HUES6 (cell line): ENCODE measurements at regions not wholly inside any gene's neighbourhood (a gene's known extent, or its start where the extent isn't known, plus 50 kb on each side); places are given as distances from the start of the nearest gene placed in this dataset.
A peak's percentile ranks its signal among the peaks of the same experiment; 100 is the strongest.
"Not testable (repeated sequence)": the region's sequence is repeated elsewhere in the genome, so short reads cannot be mapped to it uniquely, and the experiment has no call there.

Experiments used
- H3K27ac ChIP-seq: 2 replicates; pipeline ENCODE4 v1.7.0; 2013; ENCODE audit warnings: low read depth, mild to moderate bottlenecking, low read length, inconsistent platforms
- H3K27me3 ChIP-seq: 2 replicates; pipeline ENCODE4 v1.6.1; 2013; ENCODE audit warnings: low read length; ENCODE audit not compliant: control insufficient read depth, insufficient read depth
- H3K36me3 ChIP-seq: 2 replicates; pipeline ENCODE4 v1.6.1; 2013; ENCODE audit warnings: low read length; ENCODE audit not compliant: control insufficient read depth, insufficient read depth
- H3K4me1 ChIP-seq: 2 replicates; pipeline ENCODE4 v1.6.1; 2013; ENCODE audit warnings: low read length; ENCODE audit not compliant: control insufficient read depth, insufficient read depth
- H3K4me3 ChIP-seq: 2 replicates; pipeline ENCODE4 v1.5.1; 2013; ENCODE audit warnings: low read depth, low read length
- H3K9ac ChIP-seq: one replicate; pipeline ENCODE4 v1.6.1; 2013; ENCODE audit warnings: mild to moderate bottlenecking, low read length
- H3K9me3 ChIP-seq: 2 replicates; pipeline ENCODE4 v1.6.1; 2013; ENCODE audit warnings: low read depth, low read length; ENCODE audit not compliant: control insufficient read depth, insufficient read depth

GRCh38 chr10:8407501-8408021 lies 353.1 kb downstream of the GATA3 start:
- H3K27me3 ChIP-seq: no peaks in the 10 kb centered on the region
- H3K36me3 ChIP-seq: no peaks in the 10 kb centered on the region
- no peaks in the 10 kb centered on the region for H3K9me3 ChIP-seq
- peaks cover 13% of the 10 kb centered on the region for H3K4me1 ChIP-seq
- no peak overlapping the region for H3K9ac ChIP-seq
- peak overlapping the region; percentile 30; the same call in 1 of the 2 replicates for H3K27ac ChIP-seq
- no peak overlapping the region for H3K4me3 ChIP-seq

GRCh38 chr10:8410506-8410905 lies 356.0 kb downstream of the GATA3 start:
- no peaks in the 10 kb centered on the region for H3K27me3 ChIP-seq
- no peak overlapping the region for H3K27ac ChIP-seq
- H3K9me3 ChIP-seq: no peaks in the 10 kb centered on the region
- peaks cover 5% of the 10 kb centered on the region for H3K4me1 ChIP-seq
- H3K4me3 ChIP-seq: no peak overlapping the region
- H3K9ac ChIP-seq: no peak overlapping the region
- no peaks in the 10 kb centered on the region for H3K36me3 ChIP-seq

GRCh38 chr10:8412541-8412940 lies 358.1 kb downstream of the GATA3 start:
- Histone ChIP-seq H3K27ac (no peak overlapping the region), H3K4me3 (no peak overlapping the region), H3K4me1 (peaks cover 5% of the 10 kb centered on the region)

GRCh38 chr10:8415029-8415428 lies 360.5 kb downstream of the GATA3 start:
- not testable (repeated sequence) for H3K9me3 ChIP-seq, H3K4me1 ChIP-seq, H3K36me3 ChIP-seq, H3K4me3 ChIP-seq, H3K27me3 ChIP-seq, H3K27ac ChIP-seq, H3K9ac ChIP-seq

More at GRCh38 chr10:8412541-8412940, 358.1 kb downstream of the GATA3 start:
- H3K9me3 ChIP-seq: no peaks in the 10 kb centered on the region
- no peaks in the 10 kb centered on the region for H3K27me3 ChIP-seq
- H3K9ac ChIP-seq: no peak overlapping the region
- H3K36me3 ChIP-seq: no peaks in the 10 kb centered on the region

- H3K27ac ChIP-seq: no peak overlapping the region
- no peaks in the 10 kb centered on the region for H3K9me3 ChIP-seq
- H3K4me3 ChIP-seq: no peak overlapping the region
- H3K36me3 ChIP-seq: no peaks in the 10 kb centered on the region
- H3K9ac ChIP-seq: no peak overlapping the region
- no peaks in the 10 kb centered on the region for H3K27me3 ChIP-seq
- no peaks in the 10 kb centered on the region for H3K4me1 ChIP-seq
Measured at GRCh38 chr10:8416192-8416701, 361.8 kb downstream of the GATA3 start.

GRCh38 chr10:8416760-8417159 lies 362.3 kb downstream of the GATA3 start:
- no peak overlapping the region for H3K9ac ChIP-seq
- no peak overlapping the region for H3K27ac ChIP-seq
- H3K36me3 ChIP-seq: no peaks in the 10 kb centered on the region
- H3K4me3 ChIP-seq: no peak overlapping the region
- no peaks in the 10 kb centered on the region for H3K9me3 ChIP-seq
- H3K4me1 ChIP-seq: no peaks in the 10 kb centered on the region
- H3K27me3 ChIP-seq: no peaks in the 10 kb centered on the region

GRCh38 chr10:8417631-8418030 lies 363.1 kb downstream of the GATA3 start:
- Histone ChIP-seq H3K27me3 (no peaks in the 10 kb centered on the region), H3K4me3 (no peak overlapping the region), H3K9ac (no peak overlapping the region), H3K9me3 (no peaks in the 10 kb centered on the region), H3K36me3 (no peaks in the 10 kb centered on the region), H3K4me1 (no peaks in the 10 kb centered on the region), H3K27ac (no peak overlapping the region)

GRCh38 chr10:8418631-8419030 lies 364.1 kb downstream of the GATA3 start:
- no peak overlapping the region for H3K27ac ChIP-seq
- no peaks in the 10 kb centered on the region for H3K4me1 ChIP-seq
- no peaks in the 10 kb centered on the region for H3K9me3 ChIP-seq
- H3K27me3 ChIP-seq: no peaks in the 10 kb centered on the region
- H3K9ac ChIP-seq: no peak overlapping the region
- H3K36me3 ChIP-seq: no peaks in the 10 kb centered on the region
- no peak overlapping the region for H3K4me3 ChIP-seq

- no peak overlapping the region for H3K27ac ChIP-seq
Measured at GRCh38 chr10:8420182-8420581, 365.7 kb downstream of the GATA3 start.

GRCh38 chr10:8424555-8425211 lies 370.2 kb downstream of the GATA3 start:
- no peak overlapping the region for H3K27ac ChIP-seq
- H3K4me1 ChIP-seq: peaks cover 9% of the 10 kb centered on the region; the same call in 1 of the 2 replicates

More at GRCh38 chr10:8420182-8420581, 365.7 kb downstream of the GATA3 start:
- Histone ChIP-seq H3K4me1 (no peaks in the 10 kb centered on the region), H3K9ac (no peak overlapping the region), H3K36me3 (no peaks in the 10 kb centered on the region), H3K9me3 (no peaks in the 10 kb centered on the region), H3K27me3 (no peaks in the 10 kb centered on the region), H3K4me3 (no peak overlapping the region)

GRCh38 chr10:8428654-8429053 lies 374.2 kb downstream of the GATA3 start:
- Histone ChIP-seq H3K27me3 (no peaks in the 10 kb centered on the region), H3K27ac (no peak overlapping the region), H3K9ac (no peak overlapping the region), H3K36me3 (no peaks in the 10 kb centered on the region), H3K9me3 (no peaks in the 10 kb centered on the region), H3K4me3 (no peak overlapping the region), H3K4me1 (peaks cover 9% of the 10 kb centered on the region; the same call in 1 of the 2 replicates)

More at GRCh38 chr10:8424555-8425211, 370.2 kb downstream of the GATA3 start:
- Histone ChIP-seq H3K4me3 (no peak overlapping the region), H3K36me3 (no peaks in the 10 kb centered on the region), H3K9ac (no peak overlapping the region), H3K9me3 (no peaks in the 10 kb centered on the region), H3K27me3 (no peaks in the 10 kb centered on the region)
